Heart right ventricle (tissue), 16 donors: ENCODE measurements at regions not wholly inside any gene's neighbourhood (a gene's known extent, or its start where the extent isn't known, plus 50 kb on each side); places are given as distances from the start of the nearest gene placed in this dataset.

Source experiments
- ATAC-seq, 8 donors: fragments of 200-7000 bp; cut with Tn5 transposase; one replicate each; pipeline ENCODE4 v1.9.1; 2020; ENCODE audit warnings: mild to moderate bottlenecking in 8 of 8, moderate library complexity in 8 of 8, moderate number of reproducible peaks in 1 of 8
- DNase-seq, 2 donors: peaks; one replicate each; pipeline ENCODE4 v3.0.0-alpha.2; 2020
- H3K27ac ChIP-seq, 10 donors: fragments of 200-600 bp; sonication (generic) in 2 of 10; one replicate each; pipeline versions ENCODE4 v1.5.0 to v1.8.0; 2020 to 2022; ENCODE audit warnings: mild to moderate bottlenecking in 3 of 10
- H3K27me3 ChIP-seq, 7 donors: fragments of 200-600 bp; one replicate each; pipeline ENCODE4 v1.8.0; 2021 to 2022; ENCODE audit warnings: mild to moderate bottlenecking in 2 of 7
- H3K36me3 ChIP-seq, 9 donors: fragments of 200-600 bp; sonication (generic) in 1 of 9; one replicate each; pipeline versions ENCODE4 v1.5.0 to v1.8.0; 2020 to 2022; ENCODE audit warnings: mild to moderate bottlenecking in 2 of 9
- H3K4me1 ChIP-seq, 9 donors: fragments of 200-600 bp; sonication (generic) in 1 of 9; one replicate each; pipeline versions ENCODE4 v1.5.0 to v1.8.0; 2020 to 2022; ENCODE audit warnings: mild to moderate bottlenecking in 4 of 9
- H3K4me3 ChIP-seq, 10 donors: fragments of 200-600 bp; sonication (generic) in 2 of 10; one replicate each; pipeline versions ENCODE4 v1.5.0 to v1.8.0; 2020 to 2022; ENCODE audit warnings: mild to moderate bottlenecking in 7 of 10, moderate library complexity in 2 of 10
- H3K9me3 ChIP-seq, 11 donors: fragments of 200-600 bp in 10 of 11; sonication (generic) in 2 of 11; one replicate each; pipeline versions ENCODE4 v1.5.0 to v1.8.0; 2013 to 2022; ENCODE audit warnings: mild to moderate bottlenecking in 2 of 11, control low read depth in 1 of 11, moderate library complexity in 1 of 11
- CTCF ChIP-seq, 9 donors: fragments of 200-600 bp; sonication (generic) in 2 of 9; IDR thresholded peaks; one replicate each; pipeline versions ENCODE4 v1.5.0 to v1.8.0; 2021 to 2022; ENCODE audit warnings: antibody characterized with exemption in 9 of 9, mild to moderate bottlenecking in 5 of 9, moderate library complexity in 1 of 9
- WGBS, 2 donors: extraction: QIAGEN DNeasy Blood & Tissue Kit; methylation state at CpG; one replicate each; pipeline ENCODE4 v1.1.7; 2013; ENCODE audit warnings: inconsistent platforms in 1 of 2; 5-methylcytosine and 5-hydroxymethylcytosine counted together
- intact Hi-C, 10 donors: fragments of 100-400 bp; cut with DNase I; formaldehyde crosslinking; loops; one replicate each; pipeline versions ENCODE4 v1.11.1 to v1.14.2; 2022
- donor health status: Arrhythmogenic right ventricular cardiomyopathy.
- donor health status: ischemic (EF 13 %, LVEDD 7.1; RV severe dilation, severe dysfunction).
- donor health status: healthy with polysubstance abuse.
- donor health status: DM: no; HTN: yes; CAD: no.
- donor health status: DM: no; HTN: no; CAD: no.
- donor health status: ischemic (EF 25% LVEDD 6.9; RV normal size, moderate dysfunction).
- donor health status: ischemic (EF 25% LVEDD 5.7; RV mildly dilated, moderate dysfunction).
- donor health status: healthy.
- donor health status: DM: yes; HTN: yes; CAD: no.
- donor health status: Ischemic cardiomyopathy.
- donor health status: ischemic (EF 35%, LVEDD 5.7; RV mildly dilated, moderate dysfunction).
- donor health status: nonischemic (EF 11% LVEDD 7.7; RV severe dilation, severe dysfunction).
- donor health status: DM: yes; HTN: yes; CAD: no.
- donor health status: PGD.
- donor health status: ischemic (EF 29% LVEDD 5.4; RV normal size, mild dysfunction).
- donor health status: nonischemic (EF 23%, LVEDD 6.1; RV moderate dilation, normal function).

- Histone ChIP-seq H3K27me3 (no peaks in the 10 kb centered on the region), H3K9me3 (no peaks in the 10 kb centered on the region), H3K36me3 (no peaks in the 10 kb centered on the region), H3K4me1 (peaks cover 0 to 22% (median 14%) of the 10 kb centered on the region in 9 donors), H3K4me3 (peak overlapping the region in 5 of 10 donors; percentile 33 to 47 (median 44)), H3K27ac (peak overlapping the region in 9 of 10 donors; percentile 5 to 78 (median 51))
- TF ChIP-seq CTCF (IDR thresholded peaks at IDR 0.05): no peak
- DNase-seq: no peak
- intact Hi-C loops: no loop called here
- WGBS, 2 donors: 35 to 56% methylated on average over 8 of the region's 8 CpGs
- ATAC-seq: peak in 4 of 8 donors; percentile 3 to 17 (median 12)
Measured at GRCh38 chr9:106697390-106697749, 165.6 kb upstream of the ZNF462 start.

GRCh38 chr9:106697750-106698502 lies 165.0 kb upstream of the ZNF462 start:
- peak; percentile 80 to 84 for DNase-seq
- intact Hi-C loops: no loop called here
- H3K4me3 ChIP-seq: peak overlapping the region; percentile 2 to 47 (median 34)
- H3K27ac ChIP-seq: peak overlapping the region in 9 of 10 donors; percentile 36 to 78 (median 57)
- peak; percentile 79 to 96 (median 94) for ATAC-seq
- peaks cover 0 to 22% (median 14%) of the 10 kb centered on the region in 9 donors for H3K4me1 ChIP-seq
- H3K36me3 ChIP-seq: no peaks in the 10 kb centered on the region
- no peaks in the 10 kb centered on the region for H3K9me3 ChIP-seq
- no peaks in the 10 kb centered on the region for H3K27me3 ChIP-seq
- 8 to 9% methylated on average over 16 of the region's 16 CpGs for WGBS, 2 donors
- no peak for TF ChIP-seq CTCF (IDR thresholded peaks at IDR 0.05)

- intact Hi-C loops: no loop called here
- TF ChIP-seq CTCF (IDR thresholded peaks at IDR 0.05): no peak
- Histone ChIP-seq H3K27me3 (no peaks in the 10 kb centered on the region), H3K4me1 (peaks cover 0 to 20% (median 14%) of the 10 kb centered on the region in 9 donors), H3K9me3 (peaks cover 0 to 16% (median 0%) of the 10 kb centered on the region in 11 donors), H3K36me3 (no peaks in the 10 kb centered on the region), H3K27ac (no peak overlapping the region), H3K4me3 (no peak overlapping the region)
- DNase-seq (no peak), ATAC-seq (no peak)
Measured at GRCh38 chr9:106700676-106701075, 162.3 kb upstream of the ZNF462 start.

- no peak for TF ChIP-seq CTCF (IDR thresholded peaks at IDR 0.05)
- WGBS, 2 donors: 100% methylated on average over 1 of the region's 1 CpG
- H3K4me3 ChIP-seq: no peak overlapping the region
- DNase-seq (no peak), ATAC-seq (no peak)
- H3K27me3 ChIP-seq: no peaks in the 10 kb centered on the region
- H3K9me3 ChIP-seq: peaks cover 0 to 16% (median 0%) of the 10 kb centered on the region in 11 donors
- intact Hi-C loops: no loop called here
- H3K27ac ChIP-seq: no peak overlapping the region
- peaks cover 0 to 20% (median 14%) of the 10 kb centered on the region in 9 donors for H3K4me1 ChIP-seq
- H3K36me3 ChIP-seq: no peaks in the 10 kb centered on the region
Measured at GRCh38 chr9:106701611-106702010, 161.4 kb upstream of the ZNF462 start.
